ENCODE measurements at regions not wholly inside any gene's neighbourhood (a gene's known extent, or its start where the extent isn't known, plus 50 kb on each side); places are given as distances from the start of the nearest gene placed in this dataset.

DNA sequence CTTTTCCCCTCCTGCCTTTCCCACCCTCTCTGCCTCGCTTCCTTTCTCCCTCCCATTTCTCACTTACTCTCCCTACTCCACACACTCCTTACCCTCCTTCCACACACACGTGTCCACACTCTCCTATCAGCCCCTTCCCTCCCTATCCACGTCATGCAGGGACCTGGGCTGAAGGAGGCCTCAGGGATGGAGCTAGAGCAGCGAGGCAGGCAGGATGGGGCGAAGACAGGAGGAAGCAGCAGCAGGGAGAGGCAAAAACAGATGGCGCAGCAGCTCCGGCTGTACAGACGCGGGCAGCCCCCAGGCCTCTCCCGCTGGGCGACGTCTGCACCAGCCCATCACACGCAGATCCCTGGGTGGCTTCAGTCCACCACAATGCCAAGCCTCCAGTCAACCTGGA lies 97.9 kb downstream of the SPATA19 start:
- TF ChIP-seq, protein P1, sequence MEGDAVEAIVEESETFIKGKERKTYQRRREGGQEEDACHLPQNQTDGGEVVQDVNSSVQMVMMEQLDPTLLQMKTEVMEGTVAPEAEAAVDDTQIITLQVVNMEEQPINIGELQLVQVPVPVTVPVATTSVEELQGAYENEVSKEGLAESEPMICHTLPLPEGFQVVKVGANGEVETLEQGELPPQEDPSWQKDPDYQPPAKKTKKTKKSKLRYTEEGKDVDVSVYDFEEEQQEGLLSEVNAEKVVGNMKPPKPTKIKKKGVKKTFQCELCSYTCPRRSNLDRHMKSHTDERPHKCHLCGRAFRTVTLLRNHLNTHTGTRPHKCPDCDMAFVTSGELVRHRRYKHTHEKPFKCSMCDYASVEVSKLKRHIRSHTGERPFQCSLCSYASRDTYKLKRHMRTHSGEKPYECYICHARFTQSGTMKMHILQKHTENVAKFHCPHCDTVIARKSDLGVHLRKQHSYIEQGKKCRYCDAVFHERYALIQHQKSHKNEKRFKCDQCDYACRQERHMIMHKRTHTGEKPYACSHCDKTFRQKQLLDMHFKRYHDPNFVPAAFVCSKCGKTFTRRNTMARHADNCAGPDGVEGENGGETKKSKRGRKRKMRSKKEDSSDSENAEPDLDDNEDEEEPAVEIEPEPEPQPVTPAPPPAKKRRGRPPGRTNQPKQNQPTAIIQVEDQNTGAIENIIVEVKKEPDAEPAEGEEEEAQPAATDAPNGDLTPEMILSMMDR (IDR thresholded peaks at IDR 0.05 in 4 of 5, conservative IDR thresholded peaks at IDR 0.05 in 1 of 5): no peak
- no peak for TF ChIP-seq POLR2A (IDR thresholded peaks at IDR 0.05)

Data from gastrocnemius medialis (tissue), 4 donors.